B cell (primary cell): ENCODE measurements at regions not wholly inside any gene's neighbourhood (a gene's known extent, or its start where the extent isn't known, plus 50 kb on each side); places are given as distances from the start of the nearest gene placed in this dataset.

Experiments used
- EZH2 ChIP-seq: IDR thresholded peaks from 2 replicates; pipeline ENCODE4 v1.6.1; 2012; ENCODE audit warnings: borderline replicate concordance, low read depth, mild to moderate bottlenecking, moderate library complexity, low read length; ENCODE audit not compliant: insufficient read depth, poor library complexity, severe bottlenecking
- TF ChIP-seq, protein P1 (sequence below): fragments of 200-600 bp; IDR thresholded peaks from one replicate; pipeline ENCODE4 v1.8.0; 2022; ENCODE audit warnings: antibody characterized with exemption, mild to moderate bottlenecking

DNA sequence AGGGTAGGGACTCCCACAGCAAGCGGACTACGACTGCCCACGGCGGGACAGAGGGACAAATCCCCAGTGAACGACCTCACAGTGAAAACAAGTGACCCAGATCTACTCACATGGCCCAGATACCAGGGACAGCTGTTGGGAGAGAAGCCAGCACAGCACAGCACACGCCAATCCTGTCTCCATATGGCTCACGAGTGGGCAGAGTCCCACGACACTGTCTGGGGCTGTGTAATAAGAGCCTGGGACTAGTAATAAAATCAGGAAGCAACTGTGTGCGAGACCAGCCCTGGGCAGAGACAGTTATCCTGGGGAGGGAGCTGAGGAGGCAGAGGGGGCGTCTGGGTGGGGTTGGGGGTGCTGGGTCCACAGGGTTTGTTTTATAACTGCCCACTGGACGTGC is 385.0 kb downstream of the CTTN start:
- TF ChIP-seq, protein P1, sequence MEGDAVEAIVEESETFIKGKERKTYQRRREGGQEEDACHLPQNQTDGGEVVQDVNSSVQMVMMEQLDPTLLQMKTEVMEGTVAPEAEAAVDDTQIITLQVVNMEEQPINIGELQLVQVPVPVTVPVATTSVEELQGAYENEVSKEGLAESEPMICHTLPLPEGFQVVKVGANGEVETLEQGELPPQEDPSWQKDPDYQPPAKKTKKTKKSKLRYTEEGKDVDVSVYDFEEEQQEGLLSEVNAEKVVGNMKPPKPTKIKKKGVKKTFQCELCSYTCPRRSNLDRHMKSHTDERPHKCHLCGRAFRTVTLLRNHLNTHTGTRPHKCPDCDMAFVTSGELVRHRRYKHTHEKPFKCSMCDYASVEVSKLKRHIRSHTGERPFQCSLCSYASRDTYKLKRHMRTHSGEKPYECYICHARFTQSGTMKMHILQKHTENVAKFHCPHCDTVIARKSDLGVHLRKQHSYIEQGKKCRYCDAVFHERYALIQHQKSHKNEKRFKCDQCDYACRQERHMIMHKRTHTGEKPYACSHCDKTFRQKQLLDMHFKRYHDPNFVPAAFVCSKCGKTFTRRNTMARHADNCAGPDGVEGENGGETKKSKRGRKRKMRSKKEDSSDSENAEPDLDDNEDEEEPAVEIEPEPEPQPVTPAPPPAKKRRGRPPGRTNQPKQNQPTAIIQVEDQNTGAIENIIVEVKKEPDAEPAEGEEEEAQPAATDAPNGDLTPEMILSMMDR = no peak
- TF ChIP-seq EZH2 = no peak
